ENCODE measurements at regions not wholly inside any gene's neighbourhood (a gene's known extent, or its start where the extent isn't known, plus 50 kb on each side); places are given as distances from the start of the nearest gene placed in this dataset.

GRCh38 chr3:76203578-76203977 is 418.2 kb upstream of the ZNF717 start:
- H3K4me3 Mint-ChIP-seq (ENCODE audit: unreplicated experiment) = no peak overlapping the region
- Histone ChIP-seq H3K4me1 (no peaks in the 10 kb centered on the region), H3K27me3 (replicated peaks; ENCODE audit: control insufficient read depth, insufficient read depth, low read length) (no peaks in the 10 kb centered on the region), H3K36me3 (ENCODE audit: control insufficient read depth, insufficient read depth, low read length) (no peaks in the 10 kb centered on the region), H3K9me3 (no peaks in the 10 kb centered on the region), H3K4me3 (ENCODE audit: low read depth, low read length) (no peak overlapping the region)
- POLR2A ChIA-PET = no interaction called here
- intact Hi-C loops (cut with micrococcal nuclease; ENCODE audit: unreplicated experiment) = no loop called here
- TF ChIP-seq CTCF (IDR thresholded peaks at IDR 0.05; ENCODE audit: insufficient read depth in 1 of 2, low read depth in 1 of 2, low read length in 1 of 2, severe bottlenecking in 1 of 2, unreplicated experiment in 1 of 2) = no peak
- BruUV-seq (replicated peaks) = no TSS peak
- H3K9me3 Mint-ChIP-seq (ENCODE audit: unreplicated experiment) = no peaks in the 10 kb centered on the region
- CTCF ChIA-PET = no interaction called here
- no peaks in the 10 kb centered on the region for H3K36me3 Mint-ChIP-seq (ENCODE audit: insufficient read depth, unreplicated experiment)
- H3K4me1 Mint-ChIP-seq (ENCODE audit: low read depth, unreplicated experiment) = no peaks in the 10 kb centered on the region
- no peaks in the 10 kb centered on the region for H3K27me3 Mint-ChIP-seq (ENCODE audit: insufficient read depth, unreplicated experiment)
- no peak for DNase-seq
- H3K27ac Mint-ChIP-seq (ENCODE audit: unreplicated experiment) = no peak overlapping the region

- Histone ChIP-seq H3K4me3 (ENCODE audit: low read depth, low read length) (no peak overlapping the region), H3K27me3 (replicated peaks; ENCODE audit: control insufficient read depth, insufficient read depth, low read length) (no peaks in the 10 kb centered on the region), H3K9me3 (no peaks in the 10 kb centered on the region), H3K4me1 (no peaks in the 10 kb centered on the region), H3K36me3 (ENCODE audit: control insufficient read depth, insufficient read depth, low read length) (no peaks in the 10 kb centered on the region)
- no peak overlapping the region for H3K27ac Mint-ChIP-seq (ENCODE audit: unreplicated experiment)
- TF ChIP-seq CTCF (IDR thresholded peaks at IDR 0.05; ENCODE audit: insufficient read depth in 1 of 2, low read depth in 1 of 2, low read length in 1 of 2, severe bottlenecking in 1 of 2, unreplicated experiment in 1 of 2) = no peak
- no TSS peak for BruUV-seq (replicated peaks)
- H3K9me3 Mint-ChIP-seq (ENCODE audit: unreplicated experiment) = no peaks in the 10 kb centered on the region
- intact Hi-C loops (cut with micrococcal nuclease; ENCODE audit: unreplicated experiment) = no loop called here
- POLR2A ChIA-PET = no interaction called here
- H3K36me3 Mint-ChIP-seq (ENCODE audit: insufficient read depth, unreplicated experiment) = no peaks in the 10 kb centered on the region
- CTCF ChIA-PET = no interaction called here
- H3K4me3 Mint-ChIP-seq (ENCODE audit: unreplicated experiment) = no peak overlapping the region
- no peak for DNase-seq
- H3K27me3 Mint-ChIP-seq (ENCODE audit: insufficient read depth, unreplicated experiment) = no peaks in the 10 kb centered on the region
- no peaks in the 10 kb centered on the region for H3K4me1 Mint-ChIP-seq (ENCODE audit: low read depth, unreplicated experiment)
These were observed 421.0 kb upstream of the ZNF717 start for GRCh38 chr3:76206346-76206745.

- Mint-ChIP-seq H3K27me3 (ENCODE audit: insufficient read depth, unreplicated experiment) (no peaks in the 10 kb centered on the region), H3K4me3 (ENCODE audit: unreplicated experiment) (no peak overlapping the region), H3K36me3 (ENCODE audit: insufficient read depth, unreplicated experiment) (no peaks in the 10 kb centered on the region), H3K27ac (ENCODE audit: unreplicated experiment) (no peak overlapping the region), H3K4me1 (ENCODE audit: low read depth, unreplicated experiment) (no peaks in the 10 kb centered on the region), H3K9me3 (ENCODE audit: unreplicated experiment) (peaks cover 29% of the 10 kb centered on the region)
- no peak overlapping the region for H3K4me3 ChIP-seq (ENCODE audit: low read depth, low read length)
- BruUV-seq (replicated peaks) = no TSS peak
- H3K4me1 ChIP-seq = no peaks in the 10 kb centered on the region
- ChIA-PET CTCF (no interaction called here), POLR2A (interaction anchor here (0.6 kb wide), 1 partner anchor 202 kb away, joined by 3 read pairs; no protein-coding TSS in a partner anchor)
- no peaks in the 10 kb centered on the region for H3K27me3 ChIP-seq (replicated peaks; ENCODE audit: control insufficient read depth, insufficient read depth, low read length)
- H3K36me3 ChIP-seq (ENCODE audit: control insufficient read depth, insufficient read depth, low read length) = no peaks in the 10 kb centered on the region
- no peaks in the 10 kb centered on the region for H3K9me3 ChIP-seq
- no peak for TF ChIP-seq CTCF (IDR thresholded peaks at IDR 0.05; ENCODE audit: insufficient read depth in 1 of 2, low read depth in 1 of 2, low read length in 1 of 2, severe bottlenecking in 1 of 2, unreplicated experiment in 1 of 2)
- intact Hi-C loops (cut with micrococcal nuclease; ENCODE audit: unreplicated experiment) = no loop called here
- no peak for DNase-seq
These were observed 427.3 kb upstream of the ZNF717 start for GRCh38 chr3:76212679-76213078.

Data from Caco-2 (cell line).